GM18517 (cell line): ENCODE measurements at regions not wholly inside any gene's neighbourhood (a gene's known extent, or its start where the extent isn't known, plus 50 kb on each side); places are given as distances from the start of the nearest gene placed in this dataset.
"Not testable (repeated sequence)": the region's sequence is repeated elsewhere in the genome, so short reads cannot be mapped to it uniquely, and the experiment has no call there.

ENCODE experiments used
- ATAC-seq: cut with Tn5 transposase; IDR thresholded peaks from one replicate; pipeline ENCODE4 v1.9.1; 2021; ENCODE audit warnings: mild to moderate bottlenecking, moderate library complexity; ENCODE audit not compliant: unreplicated experiment

GRCh38 chr7:121623130-121623872 is 227.2 kb upstream of the FAM3C start:
- no peak for ATAC-seq

GRCh38 chr7:121621937-121622336 is 225.8 kb upstream of the FAM3C start:
- no peak for ATAC-seq

GRCh38 chr7:121620953-121621606 is 225.0 kb upstream of the FAM3C start:
- no peak for ATAC-seq

GRCh38 chr7:121620206-121620605 is 224.1 kb upstream of the FAM3C start:
- ATAC-seq = no peak

- no peak for ATAC-seq
These were observed 222.1 kb upstream of the FAM3C start for GRCh38 chr7:121618182-121618581.

- no peak for ATAC-seq
These were observed 214.1 kb upstream of the FAM3C start for GRCh38 chr7:121610243-121610642.

GRCh38 chr7:121609208-121609607 is 213.1 kb upstream of the FAM3C start:
- no peak for ATAC-seq

- no peak for ATAC-seq
These were observed 212.7 kb upstream of the FAM3C start for GRCh38 chr7:121608785-121609184.

GRCh38 chr7:121608183-121608582 is 212.1 kb upstream of the FAM3C start:
- not testable (repeated sequence) for ATAC-seq

GRCh38 chr7:121605317-121605680 is 209.2 kb upstream of the FAM3C start:
- no peak for ATAC-seq

GRCh38 chr7:121604627-121605316 is 208.7 kb upstream of the FAM3C start:
- no peak for ATAC-seq

GRCh38 chr7:121603886-121604285 is 207.8 kb upstream of the FAM3C start:
- no peak for ATAC-seq

- no peak for ATAC-seq
These were observed 203.8 kb upstream of the FAM3C start for GRCh38 chr7:121599887-121600286.

- no peak for ATAC-seq
These were observed 199.9 kb upstream of the FAM3C start for GRCh38 chr7:121595758-121596696.

GRCh38 chr7:121591926-121592325 is 195.8 kb upstream of the FAM3C start:
- ATAC-seq = no peak

- ATAC-seq = no peak
These were observed 191.3 kb upstream of the FAM3C start for GRCh38 chr7:121587435-121587834.

GRCh38 chr7:121582258-121582657 is 186.2 kb upstream of the FAM3C start:
- ATAC-seq = no peak

GRCh38 chr7:121579639-121580038 is 183.5 kb upstream of the FAM3C start:
- ATAC-seq = no peak

GRCh38 chr7:121578669-121579068 is 182.6 kb upstream of the FAM3C start:
- ATAC-seq = no peak

- ATAC-seq = no peak
These were observed 180.2 kb upstream of the FAM3C start for GRCh38 chr7:121576148-121576917.
